Prostate gland (tissue), 2 donors: ENCODE measurements at regions not wholly inside any gene's neighbourhood (a gene's known extent, or its start where the extent isn't known, plus 50 kb on each side); places are given as distances from the start of the nearest gene placed in this dataset.
"Not testable (repeated sequence)": the region's sequence is repeated elsewhere in the genome, so short reads cannot be mapped to it uniquely, and the experiment has no call there.

Experiments used
- DNase-seq: peaks from one replicate; pipeline ENCODE4 v3.0.0-alpha.2; 2019; ENCODE audit warnings: low spot score
- H3K27ac ChIP-seq, 2 donors: fragments of 200-600 bp; sonication (generic); 2 replicates each; pipeline ENCODE4 v1.5.1; 2017 to 2019
- H3K27me3 ChIP-seq: fragments of 200-600 bp; sonication (generic); replicated peaks from 2 replicates; pipeline ENCODE4 v1.5.1; 2019; ENCODE audit not compliant: insufficient read depth
- H3K36me3 ChIP-seq, 2 donors: fragments of 200-600 bp; sonication (generic); 1 replicate in 1 of 2; 2 replicates in 1 of 2; pipeline versions ENCODE4 v1.5.1 to v1.8.1; 2017 to 2019
- H3K4me1 ChIP-seq: fragments of 200-600 bp; sonication (generic); replicated peaks from 2 replicates; pipeline ENCODE4 v1.5.1; 2019
- H3K4me3 ChIP-seq, 2 donors: fragments of 200-600 bp; sonication (generic); 2 replicates each; pipeline ENCODE4 v1.5.1; 2017 to 2019
- H3K9me3 ChIP-seq: fragments of 200-600 bp; sonication (generic); 2 replicates; pipeline ENCODE4 v1.5.1; 2017
- CTCF ChIP-seq, 4 experiments: fragments of 200-600 bp in 2 of 4; fragments of 450-650 bp in 2 of 4; sonication (generic) in 2 of 4; IDR thresholded peaks; 1 replicate in 3 of 4; 2 replicates in 1 of 4; pipeline ENCODE4 v1.5.1; 2016 to 2019; ENCODE audit warnings: antibody characterized with exemption in 4 of 4, mild to moderate bottlenecking in 2 of 4, moderate library complexity in 2 of 4
- POLR2A ChIP-seq: fragments of 450-650 bp; IDR thresholded peaks from one replicate; pipeline ENCODE4 v1.6.1; 2016; ENCODE audit warnings: antibody characterized with exemption, mild to moderate bottlenecking
- POLR2AphosphoS5 ChIP-seq: sonication (generic); formaldehyde crosslinking; IDR thresholded peaks from one replicate; pipeline ENCODE4 v1.6.1; 2017; ENCODE audit warnings: antibody characterized with exemption
- WGBS: methylation state at CpG from one replicate; pipeline ENCODE4 v1.1.5; 2018; 5-methylcytosine and 5-hydroxymethylcytosine counted together
- intact Hi-C: fragments of 100-400 bp; cut with DNase I; formaldehyde crosslinking; loops from one replicate; pipeline ENCODE4 v1.14.2; 2022
- small RNA-seq, 2 donors: library from RNA; depleted of rRNA; stranded (forward); fragments of <200 nt; gene quantifications; one replicate each; pipeline ENCODE3, GENCODE V24; 2016

- H3K4me3 ChIP-seq: no peak overlapping the region
- TF ChIP-seq POLR2AphosphoS5 (no peak), CTCF (IDR thresholded peaks at IDR 0.05) (no peak), POLR2A (no peak)
- no peaks in the 10 kb centered on the region for H3K27me3 ChIP-seq
- intact Hi-C loops: no loop called here
- H3K27ac ChIP-seq: no peak overlapping the region
- no peaks in the 10 kb centered on the region for H3K36me3 ChIP-seq
- 99% methylated on average over 4 of the region's 4 CpGs for WGBS
- no peaks in the 10 kb centered on the region for H3K9me3 ChIP-seq
- H3K4me1 ChIP-seq: no peaks in the 10 kb centered on the region
- no peak for DNase-seq
Measured at GRCh38 chr9:97096793-97097192, 57.9 kb upstream of the CTSV start.

- H3K4me1 ChIP-seq, H3K9me3 ChIP-seq, intact Hi-C loops, H3K36me3 ChIP-seq, H3K27me3 ChIP-seq, H3K27ac ChIP-seq, DNase-seq, H3K4me3 ChIP-seq: not testable (repeated sequence)
- WGBS: 22% methylated on average over 3 of the region's 3 CpGs
Measured at GRCh38 chr9:97089361-97089760, 50.4 kb upstream of the CTSV start.

Small RNAs in the stretch of these regions (small RNA-seq; reads per million reads assigned to genes)
- gene RNU6-798P: 0 reads per million in 2 donors
